ENCODE measurements at regions not wholly inside any gene's neighbourhood (a gene's known extent, or its start where the extent isn't known, plus 50 kb on each side); places are given as distances from the start of the nearest gene placed in this dataset.

DNA sequence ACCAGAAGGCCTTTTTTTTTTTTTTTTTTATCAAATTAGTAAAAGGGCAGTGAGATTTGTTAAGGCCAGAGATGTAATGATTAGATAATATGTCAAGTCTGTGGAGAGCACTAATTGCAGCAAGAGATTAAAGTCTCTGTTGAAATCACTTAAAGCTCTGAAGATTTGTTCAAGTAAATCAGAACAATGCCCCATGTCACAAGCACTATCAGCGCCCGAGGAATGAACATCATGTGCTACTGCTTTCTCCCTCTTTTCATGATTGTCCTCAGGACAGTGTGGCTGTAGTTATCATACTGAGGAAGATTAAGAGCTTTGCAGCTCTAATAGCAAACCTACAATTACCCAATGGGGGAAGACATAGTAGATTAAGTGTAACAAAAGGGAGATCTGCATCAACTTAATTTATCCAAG is 71.1 kb downstream of the TDRD15 start:
- no peak for TF ChIP-seq POLR2AphosphoS5 (IDR thresholded peaks at IDR 0.05; ENCODE audit: borderline replicate concordance, low read depth, low read length)
- TF ChIP-seq EZH2 (IDR thresholded peaks at IDR 0.05), result no peak
- TF ChIP-seq FOXP2 (optimal IDR thresholded peaks at IDR 0.05; ENCODE audit: control extremely low read depth, extremely low read length, insufficient read depth), result no peak

All from SK-N-MC (cell line).